Mammary epithelial cell (primary cell): ENCODE measurements at regions not wholly inside any gene's neighbourhood (a gene's known extent, or its start where the extent isn't known, plus 50 kb on each side); places are given as distances from the start of the nearest gene placed in this dataset.

Source experiments
- CTCF ChIP-seq, 2 donors: IDR thresholded peaks in 1 of 2; conservative IDR thresholded peaks in 1 of 2; 2 replicates each; pipeline ENCODE4 v1.5.1; 2011 to 2012; ENCODE audit warnings: inconsistent platforms in 2 of 2, low read length in 2 of 2, mild to moderate bottlenecking in 2 of 2, control low read depth in 1 of 2, low read depth in 1 of 2; ENCODE audit not compliant: insufficient read depth in 1 of 2; ENCODE audit errors: extremely low read depth in 1 of 2
- EZH2 ChIP-seq: IDR thresholded peaks from 2 replicates; pipeline ENCODE4 v1.6.1; 2012; ENCODE audit warnings: low read length, inconsistent platforms, borderline replicate concordance

GRCh38 chr16:52729731-52730130, 182.8 kb upstream of the TOX3 start:
- TF ChIP-seq EZH2 (no peak), CTCF (conservative IDR thresholded peaks at IDR 0.05 in 1 of 2, IDR thresholded peaks at IDR 0.05 in 1 of 2; ENCODE audit: extremely low read depth in 1 of 2, insufficient read depth in 1 of 2, low read depth in 1 of 2, low read length in 2 of 2) (no peak)
